Uterus (tissue), 3 donors: ENCODE measurements at regions not wholly inside any gene's neighbourhood (a gene's known extent, or its start where the extent isn't known, plus 50 kb on each side); places are given as distances from the start of the nearest gene placed in this dataset.

Experiments
- DNase-seq, 2 donors: peaks; one replicate each; pipeline ENCODE4 v3.0.0-alpha.2; 2019 to 2020
- H3K27ac ChIP-seq, 2 donors: fragments of 200-600 bp; sonication (generic); 1 replicate in 1 of 2; 2 replicates in 1 of 2; pipeline ENCODE4 v1.5.1; 2016 to 2018
- H3K27me3 ChIP-seq, 2 donors: fragments of 200-600 bp; sonication (generic); one replicate each; pipeline ENCODE4 v1.5.1; 2018 to 2019; ENCODE audit warnings: control low read depth in 1 of 2
- H3K36me3 ChIP-seq, 2 donors: fragments of 200-600 bp; sonication (generic); one replicate each; pipeline ENCODE4 v1.5.1; 2019; ENCODE audit warnings: control low read depth in 1 of 2
- H3K4me1 ChIP-seq, 2 donors: fragments of 200-600 bp; sonication (generic); one replicate each; pipeline ENCODE4 v1.5.1; 2018 to 2019; ENCODE audit warnings: control low read depth in 1 of 2
- H3K4me3 ChIP-seq, 2 donors: fragments of 200-600 bp; sonication (generic); 1 replicate in 1 of 2; 2 replicates in 1 of 2; pipeline ENCODE4 v1.5.1; 2018 to 2019; ENCODE audit warnings: mild to moderate bottlenecking in 1 of 2
- H3K9me3 ChIP-seq, 2 donors: fragments of 200-600 bp; sonication (generic); one replicate each; pipeline ENCODE4 v1.5.1; 2019; ENCODE audit warnings: control low read depth in 1 of 2
- POLR2A ChIP-seq, 2 donors: fragments of 450-650 bp; IDR thresholded peaks; one replicate each; pipeline ENCODE4 v1.6.1; 2016; ENCODE audit warnings: antibody characterized with exemption in 2 of 2, mild to moderate bottlenecking in 1 of 2, moderate library complexity in 1 of 2
- intact Hi-C: fragments of 100-400 bp; cut with DNase I; formaldehyde crosslinking; loops from one replicate; pipeline ENCODE4 v1.15.1; 2023; ENCODE audit warnings: low total_unique reads
- TF ChIP-seq, protein P1 (sequence below), 4 experiments: fragments of 200-600 bp in 2 of 4; fragments of 450-650 bp in 2 of 4; sonication (generic) in 2 of 4; IDR thresholded peaks; one replicate each; pipeline ENCODE4 v1.5.1; 2016 to 2019; ENCODE audit warnings: antibody characterized with exemption in 4 of 4, mild to moderate bottlenecking in 2 of 4, moderate library complexity in 1 of 4
- donor health status: DM: yes; HTN: yes; CAD: no.

DNA sequence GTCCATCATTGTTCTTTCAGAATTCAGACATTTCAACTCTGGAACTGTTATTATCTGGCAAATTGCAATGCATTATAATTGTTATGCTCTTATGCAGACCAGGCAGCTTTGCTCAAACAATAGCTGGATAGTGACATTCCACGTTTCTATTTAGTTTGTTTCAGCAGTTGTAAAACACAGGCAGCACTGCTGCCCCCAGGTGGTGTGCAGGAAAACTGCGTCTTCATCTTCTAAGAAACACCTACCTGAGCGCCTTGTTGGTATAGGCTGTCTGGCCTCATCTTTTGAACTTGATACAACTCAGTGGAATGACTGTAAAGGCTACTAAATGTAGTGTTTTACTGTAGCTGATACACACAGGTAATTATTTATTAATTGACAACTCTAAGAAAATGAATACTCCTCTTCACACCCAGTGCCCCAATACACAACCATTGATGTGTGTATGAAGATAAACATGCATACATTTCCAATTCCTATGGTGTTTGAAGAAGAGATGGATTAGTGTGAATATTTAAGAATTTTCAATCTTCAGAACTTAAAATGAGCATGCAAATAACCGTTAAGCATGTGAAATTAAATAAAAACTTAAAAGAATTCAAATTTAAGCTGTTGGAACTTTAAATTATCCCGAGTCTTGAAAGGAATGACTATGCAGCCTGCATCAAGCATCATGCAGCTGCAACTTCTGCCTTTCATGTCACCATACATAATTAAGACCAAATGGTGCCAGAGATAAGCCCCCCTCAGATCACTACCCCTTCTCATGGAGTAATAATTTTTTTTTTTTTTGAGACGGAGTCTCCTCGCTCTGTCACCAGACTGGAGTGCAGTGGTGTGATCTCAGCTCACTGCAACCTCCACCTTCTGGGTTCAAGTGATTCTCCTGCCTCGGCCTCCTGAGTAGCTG, 85.6 kb downstream of the CD8B2 start:
- intact Hi-C loops = no loop called here
- DNase-seq = no peak
- Histone ChIP-seq H3K9me3 (no peaks in the 10 kb centered on the region), H3K27me3 (no peaks in the 10 kb centered on the region), H3K4me3 (no peak overlapping the region), H3K27ac (no peak overlapping the region), H3K4me1 (peaks cover 0 to 6% of the 10 kb centered on the region in 2 donors), H3K36me3 (no peaks in the 10 kb centered on the region)
- TF ChIP-seq, protein P1, sequence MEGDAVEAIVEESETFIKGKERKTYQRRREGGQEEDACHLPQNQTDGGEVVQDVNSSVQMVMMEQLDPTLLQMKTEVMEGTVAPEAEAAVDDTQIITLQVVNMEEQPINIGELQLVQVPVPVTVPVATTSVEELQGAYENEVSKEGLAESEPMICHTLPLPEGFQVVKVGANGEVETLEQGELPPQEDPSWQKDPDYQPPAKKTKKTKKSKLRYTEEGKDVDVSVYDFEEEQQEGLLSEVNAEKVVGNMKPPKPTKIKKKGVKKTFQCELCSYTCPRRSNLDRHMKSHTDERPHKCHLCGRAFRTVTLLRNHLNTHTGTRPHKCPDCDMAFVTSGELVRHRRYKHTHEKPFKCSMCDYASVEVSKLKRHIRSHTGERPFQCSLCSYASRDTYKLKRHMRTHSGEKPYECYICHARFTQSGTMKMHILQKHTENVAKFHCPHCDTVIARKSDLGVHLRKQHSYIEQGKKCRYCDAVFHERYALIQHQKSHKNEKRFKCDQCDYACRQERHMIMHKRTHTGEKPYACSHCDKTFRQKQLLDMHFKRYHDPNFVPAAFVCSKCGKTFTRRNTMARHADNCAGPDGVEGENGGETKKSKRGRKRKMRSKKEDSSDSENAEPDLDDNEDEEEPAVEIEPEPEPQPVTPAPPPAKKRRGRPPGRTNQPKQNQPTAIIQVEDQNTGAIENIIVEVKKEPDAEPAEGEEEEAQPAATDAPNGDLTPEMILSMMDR (IDR thresholded peaks at IDR 0.05) = peak in 3 of 4 experiments; percentile 15 to 32 (median 20)
- TF ChIP-seq POLR2A (IDR thresholded peaks at IDR 0.05) = no peak

DNA sequence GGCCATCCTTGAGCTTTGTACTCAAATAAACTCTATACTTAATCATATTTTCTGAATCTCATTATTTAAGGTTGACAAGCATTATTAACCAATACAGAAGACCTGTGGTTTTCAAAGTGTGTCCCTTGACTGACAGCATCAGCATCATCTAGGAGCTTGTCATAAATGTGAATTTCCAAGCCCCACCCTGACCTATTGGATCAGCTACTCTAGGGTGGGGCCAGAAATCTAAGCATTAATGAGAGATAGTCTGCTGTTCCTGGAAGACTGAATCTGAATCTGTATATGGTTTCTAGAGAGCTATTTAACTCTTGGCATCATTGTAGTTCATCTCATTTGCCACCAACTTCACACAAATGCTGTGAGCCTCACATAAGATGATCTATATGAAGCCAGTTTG, 86.6 kb downstream of the CD8B2 start:
- Histone ChIP-seq H3K4me1 (peaks cover 0 to 6% of the 10 kb centered on the region in 2 donors), H3K9me3 (no peaks in the 10 kb centered on the region), H3K36me3 (no peaks in the 10 kb centered on the region), H3K4me3 (no peak overlapping the region), H3K27ac (no peak overlapping the region), H3K27me3 (no peaks in the 10 kb centered on the region)
- no peak for DNase-seq
- intact Hi-C loops = no loop called here
- TF ChIP-seq, protein P1 (IDR thresholded peaks at IDR 0.05) = no peak
- TF ChIP-seq POLR2A (IDR thresholded peaks at IDR 0.05) = no peak

DNA sequence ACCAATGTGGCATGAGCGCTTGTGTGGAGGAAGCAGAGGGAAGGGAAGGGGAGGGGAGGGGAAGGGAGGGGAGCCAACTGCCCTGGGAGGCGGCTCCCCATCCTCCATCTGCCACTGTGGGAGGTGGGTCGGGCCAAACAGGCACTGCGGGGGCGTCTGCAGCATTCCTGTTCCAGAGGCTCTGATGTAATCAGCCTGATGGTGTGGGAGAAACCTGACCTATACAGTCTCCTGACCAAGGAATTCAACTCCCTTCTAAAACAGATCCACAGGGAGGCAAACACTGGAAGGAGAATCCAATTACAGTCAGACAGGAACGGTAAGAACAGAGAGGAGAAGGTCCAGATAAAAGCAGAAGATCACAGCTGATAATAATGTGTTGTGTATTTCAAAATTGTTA, 88.8 kb downstream of the CD8B2 start:
- no peaks in the 10 kb centered on the region for H3K36me3 ChIP-seq
- peak; percentile 70 to 76 for DNase-seq
- TF ChIP-seq, protein P1 (IDR thresholded peaks at IDR 0.05) = no peak
- TF ChIP-seq POLR2A (IDR thresholded peaks at IDR 0.05) = no peak
- no peak overlapping the region for H3K4me3 ChIP-seq
- intact Hi-C loops = no loop called here
- no peaks in the 10 kb centered on the region for H3K27me3 ChIP-seq
- H3K4me1 ChIP-seq = peaks cover 0 to 6% of the 10 kb centered on the region in 2 donors
- no peaks in the 10 kb centered on the region for H3K9me3 ChIP-seq
- H3K27ac ChIP-seq = peak overlapping the region; percentile 48 to 71

DNA sequence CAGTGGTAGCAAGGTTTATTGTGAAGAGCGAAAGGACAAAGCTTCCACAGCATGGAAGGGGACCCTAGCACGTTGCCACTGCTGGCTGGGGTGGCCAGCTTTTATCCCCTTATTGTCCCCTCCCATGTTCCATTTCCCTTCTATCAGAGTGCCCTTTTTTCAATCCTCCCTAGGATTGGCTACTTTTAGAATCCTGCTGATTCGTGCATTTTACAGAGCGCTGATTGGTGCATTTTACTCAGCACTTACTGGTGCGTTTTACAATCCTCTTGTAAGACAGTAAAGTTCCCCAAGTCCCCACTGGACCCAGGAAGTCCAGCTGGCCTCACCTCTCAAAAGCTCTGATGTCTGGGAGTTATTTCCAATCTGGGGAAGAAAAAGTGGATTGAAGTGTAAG, 90.1 kb downstream of the CD8B2 start:
- no peaks in the 10 kb centered on the region for H3K27me3 ChIP-seq
- peaks cover 0 to 6% of the 10 kb centered on the region in 2 donors for H3K4me1 ChIP-seq
- DNase-seq = no peak
- H3K4me3 ChIP-seq = no peak overlapping the region
- H3K27ac ChIP-seq = peak overlapping the region in 1 of 2 donors; percentile 71
- intact Hi-C loops = no loop called here
- no peaks in the 10 kb centered on the region for H3K36me3 ChIP-seq
- no peaks in the 10 kb centered on the region for H3K9me3 ChIP-seq
- TF ChIP-seq, protein P1 (IDR thresholded peaks at IDR 0.05) = no peak
- no peak for TF ChIP-seq POLR2A (IDR thresholded peaks at IDR 0.05)

DNA sequence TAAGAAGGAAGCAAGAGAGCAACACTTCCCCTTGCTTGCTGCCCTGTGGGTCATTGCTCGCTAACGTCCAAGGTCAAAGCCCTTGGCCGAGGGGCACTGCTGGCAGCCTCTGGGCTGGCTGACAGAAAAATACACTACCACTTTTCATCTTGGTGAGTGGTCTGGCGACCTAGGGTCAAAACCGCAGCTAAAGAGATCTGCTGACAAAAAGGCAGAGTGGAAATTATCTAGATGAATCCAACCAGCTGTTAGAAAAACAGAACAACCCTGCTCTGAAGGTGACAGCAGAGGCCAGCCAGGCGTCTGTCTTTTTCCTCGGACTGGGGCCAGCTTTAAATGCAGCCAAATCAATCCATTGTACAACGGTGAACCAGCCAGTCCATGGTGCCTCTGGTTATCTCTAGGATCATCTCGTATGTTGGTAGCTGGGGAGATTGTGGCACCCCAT, 92.6 kb downstream of the CD8B2 start:
- intact Hi-C loops = loop anchor here (10.0 kb wide), 1 partner anchor 475 kb away; no protein-coding TSS in a partner anchor
- H3K4me1 ChIP-seq = peaks cover 0 to 6% of the 10 kb centered on the region in 2 donors
- no peak overlapping the region for H3K4me3 ChIP-seq
- no peak overlapping the region for H3K27ac ChIP-seq
- TF ChIP-seq POLR2A (IDR thresholded peaks at IDR 0.05) = no peak
- TF ChIP-seq, protein P1 (IDR thresholded peaks at IDR 0.05) = no peak
- DNase-seq = no peak
- no peaks in the 10 kb centered on the region for H3K9me3 ChIP-seq
- H3K27me3 ChIP-seq = no peaks in the 10 kb centered on the region
- no peaks in the 10 kb centered on the region for H3K36me3 ChIP-seq
